Pancreas (tissue), 10 donors: ENCODE measurements at regions not wholly inside any gene's neighbourhood (a gene's known extent, or its start where the extent isn't known, plus 50 kb on each side); places are given as distances from the start of the nearest gene placed in this dataset.

Experiments
- ATAC-seq, 4 donors: fragments of 200-7000 bp; cut with Tn5 transposase; one replicate each; pipeline versions ENCODE4 v1.8.0 to v1.9.1; 2020; ENCODE audit warnings: mild to moderate bottlenecking in 4 of 4, moderate library complexity in 4 of 4
- DNase-seq, 6 donors: peaks; one replicate each; pipeline ENCODE4 v3.0.0-alpha.2; 2020
- FAIRE-seq: peaks from 2 replicates; lab custom pipeline; 2012; peaks lifted over from hg19 to GRCh38; lab: Jason Lieb, UNC
- H3K27ac ChIP-seq, 4 donors: fragments of 200-600 bp; sonication (generic); 1 replicate in 3 of 4; 2 replicates in 1 of 4; pipeline versions ENCODE4 v1.5.0 to v1.8.0; 2020
- H3K27me3 ChIP-seq, 4 donors: fragments of 200-600 bp; one replicate each; pipeline ENCODE4 v1.8.0; 2021
- H3K36me3 ChIP-seq, 3 donors: fragments of 200-600 bp; sonication (generic) in 1 of 3; one replicate each; pipeline versions ENCODE4 v1.5.0 to v1.8.0; 2020 to 2021
- H3K4me1 ChIP-seq, 3 donors: fragments of 200-600 bp; one replicate each; pipeline ENCODE4 v1.8.0; 2021
- H3K4me3 ChIP-seq, 4 donors: fragments of 200-600 bp; sonication (generic) in 2 of 4; one replicate each; pipeline versions ENCODE4 v1.5.0 to v1.8.0; 2020 to 2021
- H3K9me3 ChIP-seq, 4 donors: fragments of 200-600 bp; one replicate each; pipeline ENCODE4 v1.8.0; 2021
- WGBS, 2 donors: extraction: QIAGEN DNeasy Blood & Tissue Kit; methylation state at CpG; one replicate each; pipeline ENCODE4 v1.1.7; 2013; 5-methylcytosine and 5-hydroxymethylcytosine counted together
- intact Hi-C, 3 donors: fragments of 100-400 bp; cut with DNase I; formaldehyde crosslinking; loops; one replicate each; pipeline versions ENCODE4 v1.11.1 to v1.14.2; 2022
- TF ChIP-seq, protein P1 (sequence below), 4 donors: fragments of 200-600 bp; sonication (generic) in 3 of 4; IDR thresholded peaks; one replicate each; pipeline versions ENCODE4 v1.5.0 to v1.8.0; 2021; ENCODE audit warnings: antibody characterized with exemption in 4 of 4
- donor health status: healthy with polysubstance abuse.
- donor health status: DM: no; HTN: no; CAD: no; lungs with moderate emphysema.
- donor health status: DM: no; HTN: no; CAD: no.
- donor health status: control.
- donor health status: control.
- donor health status: Bipolar disorder and iron deficiency.
- donor health status: DM: yes; HTN: yes; CAD: no.
- donor health status: DM: no; HTN: no; CAD: no.
- donor health status: DM: no; HTN: no; CAD: no.
- donor health status: DM: yes; HTN: yes; CAD: no.

DNA sequence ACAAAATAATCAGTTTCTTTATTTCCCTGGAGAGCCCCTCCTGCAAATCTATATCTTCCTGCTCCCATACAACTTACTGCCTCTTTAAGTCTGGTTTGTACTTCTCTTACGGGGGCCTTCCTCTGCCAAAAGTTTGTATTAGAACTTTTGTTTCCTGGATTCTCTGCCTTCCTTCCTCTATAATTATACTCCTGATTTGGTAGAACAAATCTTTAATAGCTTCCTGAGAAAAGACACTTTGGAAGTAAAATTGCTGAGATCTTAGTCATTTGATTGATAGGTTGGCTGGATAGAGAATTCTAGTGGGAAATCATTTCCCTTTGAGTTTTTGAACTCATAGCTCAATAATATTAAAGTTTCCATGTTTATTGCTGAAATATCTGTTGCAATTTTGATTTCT, 499.2 kb downstream of the RAB38 start:
- 43 to 52% methylated on average over 1 of the region's 1 CpG for WGBS, 2 donors
- intact Hi-C loops = no loop called here
- no peak for ATAC-seq
- no peak for DNase-seq
- Histone ChIP-seq H3K36me3 (no peaks in the 10 kb centered on the region), H3K4me3 (no peak overlapping the region), H3K4me1 (no peaks in the 10 kb centered on the region), H3K9me3 (no peaks in the 10 kb centered on the region), H3K27me3 (no peaks in the 10 kb centered on the region), H3K27ac (no peak overlapping the region)
- no peak for FAIRE-seq
- TF ChIP-seq, protein P1, sequence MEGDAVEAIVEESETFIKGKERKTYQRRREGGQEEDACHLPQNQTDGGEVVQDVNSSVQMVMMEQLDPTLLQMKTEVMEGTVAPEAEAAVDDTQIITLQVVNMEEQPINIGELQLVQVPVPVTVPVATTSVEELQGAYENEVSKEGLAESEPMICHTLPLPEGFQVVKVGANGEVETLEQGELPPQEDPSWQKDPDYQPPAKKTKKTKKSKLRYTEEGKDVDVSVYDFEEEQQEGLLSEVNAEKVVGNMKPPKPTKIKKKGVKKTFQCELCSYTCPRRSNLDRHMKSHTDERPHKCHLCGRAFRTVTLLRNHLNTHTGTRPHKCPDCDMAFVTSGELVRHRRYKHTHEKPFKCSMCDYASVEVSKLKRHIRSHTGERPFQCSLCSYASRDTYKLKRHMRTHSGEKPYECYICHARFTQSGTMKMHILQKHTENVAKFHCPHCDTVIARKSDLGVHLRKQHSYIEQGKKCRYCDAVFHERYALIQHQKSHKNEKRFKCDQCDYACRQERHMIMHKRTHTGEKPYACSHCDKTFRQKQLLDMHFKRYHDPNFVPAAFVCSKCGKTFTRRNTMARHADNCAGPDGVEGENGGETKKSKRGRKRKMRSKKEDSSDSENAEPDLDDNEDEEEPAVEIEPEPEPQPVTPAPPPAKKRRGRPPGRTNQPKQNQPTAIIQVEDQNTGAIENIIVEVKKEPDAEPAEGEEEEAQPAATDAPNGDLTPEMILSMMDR (IDR thresholded peaks at IDR 0.05) = no peak

DNA sequence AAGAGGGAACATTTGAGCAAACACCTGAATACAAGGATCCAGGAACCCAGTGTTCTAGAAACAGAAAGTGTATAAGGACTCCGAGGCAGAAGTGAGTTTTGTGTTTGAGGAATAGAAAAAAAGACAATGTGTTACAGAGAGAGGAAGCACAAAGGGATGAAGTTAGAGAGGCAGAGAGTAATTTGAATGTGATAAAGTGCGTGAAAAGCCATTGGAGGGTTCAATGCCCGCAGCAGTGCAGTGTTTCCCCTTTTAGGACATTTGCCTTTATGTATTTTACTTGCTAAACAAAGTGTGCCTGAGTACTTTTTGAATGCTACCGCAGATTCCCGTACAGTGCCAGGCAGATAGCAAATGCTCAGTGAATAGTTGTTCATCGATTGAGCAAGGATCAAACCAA, 508.5 kb downstream of the RAB38 start:
- TF ChIP-seq, protein P1 (IDR thresholded peaks at IDR 0.05) = no peak
- Histone ChIP-seq H3K4me3 (no peak overlapping the region), H3K9me3 (no peaks in the 10 kb centered on the region), H3K4me1 (no peaks in the 10 kb centered on the region), H3K27me3 (no peaks in the 10 kb centered on the region), H3K27ac (no peak overlapping the region), H3K36me3 (no peaks in the 10 kb centered on the region)
- ATAC-seq (no peak), FAIRE-seq (no peak), DNase-seq (no peak)
- intact Hi-C loops = no loop called here
- WGBS, 2 donors = 61 to 80% methylated on average over 6 of the region's 6 CpGs

DNA sequence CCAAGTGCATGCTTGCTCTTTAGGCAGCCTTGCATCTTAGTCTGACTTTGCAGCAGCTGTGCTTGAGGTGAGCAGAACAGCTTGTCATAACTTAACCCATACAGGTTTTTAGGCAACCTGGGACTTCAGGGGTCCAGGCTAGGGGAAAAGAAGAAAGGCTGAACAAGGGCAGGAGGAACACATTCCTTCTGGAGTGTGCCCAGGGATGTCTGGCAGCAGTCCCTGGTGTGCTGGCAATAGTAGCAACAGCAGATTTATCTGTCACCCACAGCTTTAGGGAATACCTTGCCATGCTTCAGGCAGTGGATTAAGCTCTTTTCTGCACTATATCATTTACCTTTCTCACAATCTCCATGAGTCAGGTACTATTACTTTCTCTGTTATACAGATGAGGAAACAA, 513.0 kb downstream of the RAB38 start:
- Histone ChIP-seq H3K27ac (no peak overlapping the region), H3K4me1 (no peaks in the 10 kb centered on the region), H3K27me3 (no peaks in the 10 kb centered on the region), H3K36me3 (no peaks in the 10 kb centered on the region), H3K4me3 (no peak overlapping the region), H3K9me3 (no peaks in the 10 kb centered on the region)
- FAIRE-seq (no peak), DNase-seq (no peak), ATAC-seq (no peak)
- intact Hi-C loops = no loop called here
- TF ChIP-seq, protein P1 (IDR thresholded peaks at IDR 0.05) = no peak

DNA sequence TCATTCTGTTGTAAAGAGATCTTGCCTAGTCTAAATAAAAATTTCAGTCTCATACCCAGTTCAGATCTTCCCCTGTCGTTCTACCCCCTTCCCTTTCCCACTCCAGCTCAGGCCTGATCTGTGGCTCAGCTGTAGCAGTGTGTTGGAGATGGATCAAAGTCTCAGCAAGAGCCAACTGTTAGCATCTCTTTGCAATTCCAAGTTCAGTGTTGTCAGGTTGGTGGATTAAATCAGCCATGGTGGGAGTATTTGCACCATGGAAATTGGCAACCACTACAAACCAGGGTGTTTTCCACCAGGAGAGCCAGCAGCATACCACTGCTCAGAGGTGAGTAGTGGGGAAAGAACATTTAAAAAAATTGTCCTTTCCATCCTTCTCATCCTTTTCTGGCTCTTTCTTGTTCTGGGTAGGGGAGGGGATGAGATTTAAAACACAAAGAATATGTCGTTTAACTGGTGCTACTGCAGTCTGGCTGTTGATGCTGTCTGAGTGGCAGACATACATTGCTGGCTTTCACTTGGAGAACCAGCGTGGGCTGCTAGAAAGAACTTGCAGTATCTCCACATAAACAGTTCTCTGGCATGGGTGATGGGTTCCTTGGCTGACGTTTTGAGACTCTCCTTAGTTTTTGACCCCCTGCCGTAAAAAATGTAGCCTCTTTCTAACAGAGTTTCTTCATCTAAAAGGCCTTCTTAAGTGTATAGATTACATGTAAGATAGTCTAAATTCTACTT, 514.1 kb downstream of the RAB38 start:
- DNase-seq (no peak), ATAC-seq (no peak), FAIRE-seq (no peak)
- TF ChIP-seq, protein P1 (IDR thresholded peaks at IDR 0.05) = no peak
- H3K27ac ChIP-seq = no peak overlapping the region
- no peaks in the 10 kb centered on the region for H3K27me3 ChIP-seq
- WGBS, 2 donors = 43 to 47% methylated on average over 5 of the region's 5 CpGs
- intact Hi-C loops = no loop called here
- H3K36me3 ChIP-seq = no peaks in the 10 kb centered on the region
- no peaks in the 10 kb centered on the region for H3K9me3 ChIP-seq
- H3K4me3 ChIP-seq = no peak overlapping the region
- H3K4me1 ChIP-seq = no peaks in the 10 kb centered on the region

DNA sequence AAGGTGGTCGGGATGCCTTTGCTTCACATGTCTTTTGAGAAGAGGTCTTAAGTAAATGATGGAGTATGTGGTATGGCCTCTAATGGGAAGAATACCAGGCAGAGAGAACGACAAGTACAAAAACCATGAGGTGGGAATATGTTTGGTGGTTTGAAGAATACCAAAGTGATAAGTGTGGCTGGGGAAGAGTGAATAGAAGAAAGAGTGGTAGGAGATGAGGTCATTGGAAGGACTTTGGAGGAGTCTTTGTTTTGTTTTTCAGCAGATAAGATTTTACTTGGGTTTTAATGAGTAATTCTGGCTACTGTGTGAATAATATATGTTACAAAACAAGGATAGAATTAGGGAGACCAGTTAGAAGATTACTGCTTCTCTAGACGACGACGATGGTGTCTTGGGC, 515.4 kb downstream of the RAB38 start:
- TF ChIP-seq, protein P1 (IDR thresholded peaks at IDR 0.05) = no peak
- WGBS, 2 donors = 64 to 66% methylated on average over 5 of the region's 5 CpGs
- Histone ChIP-seq H3K4me1 (no peaks in the 10 kb centered on the region), H3K36me3 (no peaks in the 10 kb centered on the region), H3K27ac (no peak overlapping the region), H3K4me3 (no peak overlapping the region), H3K9me3 (no peaks in the 10 kb centered on the region), H3K27me3 (no peaks in the 10 kb centered on the region)
- DNase-seq (no peak), ATAC-seq (no peak), FAIRE-seq (no peak)
- intact Hi-C loops = no loop called here
